IMR-90 (cell line): ENCODE measurements at regions not wholly inside any gene's neighbourhood (a gene's known extent, or its start where the extent isn't known, plus 50 kb on each side); places are given as distances from the start of the nearest gene placed in this dataset.

Experiments
- ATAC-seq: fragments of 200-7000 bp; cut with Tn5 transposase; 2 replicates; pipeline ENCODE4 v1.9.1; 2020; ENCODE audit warnings: low read depth, mild to moderate bottlenecking, moderate library complexity
- BruUV-seq: library from RNA; stranded (reverse); fragments of 400-500 nt; replicated peaks from 2 replicates; lab custom pipeline; 2021; lab: Mats Ljungman, UMichigan
- CTCF ChIA-PET: fragments of 300-600 bp; formaldehyde crosslinking; extraction: SDS; loops from one replicate; lab custom pipeline; 2021; ENCODE audit warnings: antibody characterized with exemption; lab: Yijun Ruan, JAX
- POLR2A ChIA-PET: fragments of 300-600 bp; sonication (Branson Sonifier 250); formaldehyde crosslinking; loops from one replicate; lab custom pipeline; 2022; ENCODE audit warnings: antibody characterized with exemption; ENCODE audit not compliant: unreplicated experiment; lab: Charles Lee
- DNase-seq: peaks from one replicate; pipeline ENCODE4 v3.0.0; 2013
- H2AFZ ChIP-seq: replicated peaks from 2 replicates; pipeline ENCODE3; 2013; ENCODE audit warnings: low read length, mild to moderate bottlenecking; ENCODE audit not compliant: poor library complexity
- H2AK5ac ChIP-seq: 2 replicates; pipeline ENCODE4 v1.6.1; 2013; ENCODE audit warnings: low read depth, low read length, inconsistent platforms
- H2AK9ac ChIP-seq: replicated peaks from 2 replicates; pipeline ENCODE3; 2013; ENCODE audit warnings: mild to moderate bottlenecking, low read depth, low read length, moderate library complexity; ENCODE audit not compliant: poor library complexity
- H2BK120ac ChIP-seq: 2 replicates; pipeline ENCODE4 v1.6.1; 2013; ENCODE audit warnings: low read depth, low read length, inconsistent platforms
- H2BK15ac ChIP-seq: 3 replicates; pipeline ENCODE4 v1.6.1; 2013; ENCODE audit warnings: low read depth, low read length, inconsistent platforms
- H2BK20ac ChIP-seq: 2 replicates; pipeline ENCODE4 v1.6.1; 2013; ENCODE audit warnings: low read depth, mild to moderate bottlenecking, inconsistent platforms, low read length, moderate library complexity
- H2BK5ac ChIP-seq: 2 replicates; pipeline ENCODE4 v1.6.1; 2013; ENCODE audit warnings: mild to moderate bottlenecking, low read depth, low read length, inconsistent platforms; ENCODE audit not compliant: poor library complexity, severe bottlenecking
- H3K14ac ChIP-seq: replicated peaks from 2 replicates; pipeline ENCODE4 v1.6.1; 2013; ENCODE audit warnings: low read depth, low read length, inconsistent platforms
- H3K18ac ChIP-seq: 2 replicates; pipeline ENCODE4 v1.6.1; 2013; ENCODE audit warnings: low read depth, low read length, control low read depth
- H3K23ac ChIP-seq: 2 replicates; pipeline ENCODE4 v1.6.1; 2013; ENCODE audit warnings: low read depth, low read length, inconsistent platforms
- H3K27ac ChIP-seq: 2 replicates; pipeline ENCODE4 v1.5.1; 2013; ENCODE audit warnings: mild to moderate bottlenecking, control low read depth, low read length; ENCODE audit not compliant: insufficient read depth
- H3K27me3 ChIP-seq: 2 replicates; pipeline ENCODE4 v1.6.1; 2013; ENCODE audit warnings: low read length; ENCODE audit not compliant: control insufficient read depth, insufficient read depth
- H3K36me3 ChIP-seq: 2 replicates; pipeline ENCODE4 v1.6.1; 2013; ENCODE audit warnings: low read length, mixed read lengths; ENCODE audit not compliant: control insufficient read depth, insufficient read depth
- H3K4ac ChIP-seq: 2 replicates; pipeline ENCODE4 v1.6.1; 2013; ENCODE audit warnings: low read depth, low read length, inconsistent platforms
- H3K4me1 ChIP-seq: 2 replicates; pipeline ENCODE4 v1.6.1; 2013; ENCODE audit warnings: low read length, mixed read lengths; ENCODE audit not compliant: control insufficient read depth, insufficient read depth
- H3K4me2 ChIP-seq: 2 replicates; pipeline ENCODE4 v1.6.1; 2013; ENCODE audit warnings: low read depth, mild to moderate bottlenecking, control low read depth, low read length, moderate library complexity
- H3K4me3 ChIP-seq: 2 replicates; pipeline ENCODE4 v1.5.1; 2013; ENCODE audit warnings: low read depth, mild to moderate bottlenecking, control low read depth, low read length, moderate library complexity; ENCODE audit not compliant: insufficient read depth
- H3K56ac ChIP-seq: 2 replicates; pipeline ENCODE4 v1.6.1; 2013; ENCODE audit warnings: low read length, inconsistent platforms; ENCODE audit not compliant: insufficient read depth; ENCODE audit errors: extremely low read depth
- H3K79me1 ChIP-seq, 2 experiments: 2 replicates each; pipeline ENCODE4 v1.6.1; 2013; ENCODE audit warnings: low read length in 2 of 2, inconsistent platforms in 1 of 2, low read depth in 1 of 2
- H3K9ac ChIP-seq: 2 replicates; pipeline ENCODE4 v1.6.1; 2013; ENCODE audit warnings: low read depth, low read length, control low read depth
- H3K9me1 ChIP-seq: 2 replicates; pipeline ENCODE4 v1.6.1; 2013; ENCODE audit warnings: low read length, inconsistent platforms; ENCODE audit not compliant: insufficient read depth
- H3K9me3 ChIP-seq: 2 replicates; pipeline ENCODE4 v1.6.1; 2013; ENCODE audit warnings: low read length; ENCODE audit not compliant: control insufficient read depth, insufficient read depth
- H4K20me1 ChIP-seq: 2 replicates; pipeline ENCODE4 v1.6.1; 2013; ENCODE audit warnings: low read length, inconsistent platforms; ENCODE audit not compliant: insufficient read depth
- H4K5ac ChIP-seq: 2 replicates; pipeline ENCODE4 v1.6.1; 2013; ENCODE audit warnings: mild to moderate bottlenecking, low read depth, low read length, control low read depth
- H4K8ac ChIP-seq, 2 experiments: 2 replicates each; pipeline ENCODE4 v1.6.1; 2013; ENCODE audit warnings: low read depth in 2 of 2, low read length in 2 of 2, control low read depth in 1 of 2, inconsistent platforms in 1 of 2
- H4K91ac ChIP-seq: 2 replicates; pipeline ENCODE4 v1.6.1; 2013; ENCODE audit warnings: low read depth, low read length, inconsistent platforms; ENCODE audit not compliant: insufficient read depth
- BHLHE40 ChIP-seq: fragments of 150-350 bp; IDR thresholded peaks from 2 replicates; pipeline ENCODE4 v1.6.1; 2016; ENCODE audit warnings: mild to moderate bottlenecking, low read depth, low read length
- CEBPB ChIP-seq: IDR thresholded peaks from 2 replicates; pipeline ENCODE4 v1.6.1; 2012; ENCODE audit warnings: low read depth, low read length, improper control_type of control experiment
- CHD1 ChIP-seq: IDR thresholded peaks from 2 replicates; pipeline ENCODE4 v1.6.1; 2012; ENCODE audit warnings: low read depth, low read length, improper control_type of control experiment
- FOS ChIP-seq: fragments of 150-350 bp; IDR thresholded peaks from 2 replicates; pipeline ENCODE4 v1.6.1; 2016; ENCODE audit warnings: low read depth, low read length
- MAZ ChIP-seq: IDR thresholded peaks from 2 replicates; pipeline ENCODE4 v1.6.1; 2012; ENCODE audit warnings: low read depth, mild to moderate bottlenecking, low read length, improper control_type of control experiment, moderate library complexity, borderline replicate concordance
- MXI1 ChIP-seq: IDR thresholded peaks from 2 replicates; pipeline ENCODE4 v1.6.1; 2012; ENCODE audit warnings: low read depth, mild to moderate bottlenecking, low read length, moderate library complexity, borderline replicate concordance
- POLR2A ChIP-seq: IDR thresholded peaks from 2 replicates; pipeline ENCODE4 v1.6.1; 2012; ENCODE audit warnings: mild to moderate bottlenecking, low read depth, low read length
- RCOR1 ChIP-seq: IDR thresholded peaks from 2 replicates; pipeline ENCODE4 v1.6.1; 2012; ENCODE audit warnings: mild to moderate bottlenecking, low read length, improper control_type of control experiment; ENCODE audit not compliant: insufficient replicate concordance
- RFX5 ChIP-seq: IDR thresholded peaks from 2 replicates; pipeline ENCODE4 v1.8.0; 2012; ENCODE audit warnings: low read depth, mild to moderate bottlenecking, low read length, moderate library complexity
- SMC3 ChIP-seq: fragments of 150-350 bp; IDR thresholded peaks from 2 replicates; pipeline ENCODE4 v1.6.1; 2016; ENCODE audit warnings: low read depth, mild to moderate bottlenecking, antibody characterized with exemption, low read length, moderate library complexity
- USF2 ChIP-seq: fragments of 150-350 bp; IDR thresholded peaks from 2 replicates; pipeline ENCODE4 v1.6.1; 2017; ENCODE audit warnings: mild to moderate bottlenecking, antibody characterized with exemption, low read length, low read depth
- WGBS, 2 experiments: methylation state at CpG; one replicate each; pipeline versions ENCODE4 v1.1.5 to v1.1.7; 2013; ENCODE audit warnings: missing lambda C conversion rate in 2 of 2; ENCODE audit not compliant: insufficient read length in 1 of 2; ENCODE audit errors: extremely low coverage in 2 of 2; 5-methylcytosine and 5-hydroxymethylcytosine counted together
- dilution Hi-C: fragments of 300-500 bp; cut with HindIII; formaldehyde crosslinking; loops from one replicate; pipeline ENCODE4 v1.14.3; 2018; ENCODE audit warnings: low sequenced_read_pairs; ENCODE audit not compliant: unreplicated experiment
- in situ Hi-C: fragments of 300-500 bp; cut with MboI; formaldehyde crosslinking; loops from 3 replicates; pipeline ENCODE4 v1.14.3; 2019; ENCODE audit warnings: low sequenced_read_pairs, inconsistent platforms, mixed read lengths
- intact Hi-C: fragments of 100-400 bp; cut with micrococcal nuclease; formaldehyde crosslinking; loops from 2 replicates; pipeline ENCODE4 v1.10.0; 2022

- no peak overlapping the region for H3K27ac ChIP-seq
- no peak overlapping the region for H4K91ac ChIP-seq
- H2BK20ac ChIP-seq = no peak overlapping the region
- no peak overlapping the region for H3K56ac ChIP-seq
- no peak overlapping the region for H3K4me2 ChIP-seq
- no peak overlapping the region for H2BK120ac ChIP-seq
- no peak overlapping the region for H3K18ac ChIP-seq
- H2BK15ac ChIP-seq = no peak overlapping the region
- no peak overlapping the region for H3K14ac ChIP-seq
- H3K4ac ChIP-seq = no peak overlapping the region
- dilution Hi-C loops (no loop called here), in situ Hi-C loops (no loop called here), intact Hi-C loops (no loop called here)
- H3K9me3 ChIP-seq = no peaks in the 10 kb centered on the region
- WGBS, 2 experiments = no CpG with 5 or more reads among the region's 1 CpG
- no peak overlapping the region for H2AFZ ChIP-seq
- H4K8ac ChIP-seq = no peak overlapping the region
- H3K4me1 ChIP-seq = no peaks in the 10 kb centered on the region
- ChIA-PET POLR2A (no interaction called here), CTCF (interaction anchor here (0.9 kb wide), 1 partner anchor 28 kb away, joined by 3 read pairs; no protein-coding TSS in a partner anchor)
- no peak overlapping the region for H2AK9ac ChIP-seq
- no peak for TF ChIP-seq MAZ
- no peak for TF ChIP-seq RFX5
- TF ChIP-seq BHLHE40 = no peak
- no peak for TF ChIP-seq CHD1
- no peak for TF ChIP-seq MXI1
- TF ChIP-seq SMC3 = no peak
- no peak for TF ChIP-seq RCOR1
- TF ChIP-seq CEBPB = no peak
- TF ChIP-seq POLR2A = no peak
- TF ChIP-seq FOS = no peak
- no peak for TF ChIP-seq USF2
- no peaks in the 10 kb centered on the region for H3K27me3 ChIP-seq
- no peak overlapping the region for H3K4me3 ChIP-seq
- no peaks in the 10 kb centered on the region for H3K79me1 ChIP-seq
- DNase-seq = no peak
- H4K20me1 ChIP-seq = no peaks in the 10 kb centered on the region
- no peak overlapping the region for H3K23ac ChIP-seq
- H3K9me1 ChIP-seq = no peaks in the 10 kb centered on the region
- no peak overlapping the region for H3K9ac ChIP-seq
- H2AK5ac ChIP-seq = no peak overlapping the region
- BruUV-seq = no TSS peak
- H3K36me3 ChIP-seq = no peaks in the 10 kb centered on the region
- no peak overlapping the region for H2BK5ac ChIP-seq
- H4K5ac ChIP-seq = no peak overlapping the region
- ATAC-seq = no peak
Observed at GRCh38 chr2:225207043-225207442, 164.8 kb upstream of the DOCK10 start.
